Activated naive CD8-positive, alpha-beta T cell treated with anti-CD3 and anti-CD28 coated beads for 36 hours (primary cell): ENCODE measurements at regions not wholly inside any gene's neighbourhood (a gene's known extent, or its start where the extent isn't known, plus 50 kb on each side); places are given as distances from the start of the nearest gene placed in this dataset.

ENCODE experiments used
- DNase-seq: peaks from one replicate; pipeline ENCODE4 v3.0.0; 2021
- H3K27ac Mint-ChIP-seq: one replicate; pipeline ENCODE4 v1.8.0; 2022; ENCODE audit warnings: mild to moderate bottlenecking, moderate library complexity, mixed read lengths
- H3K27me3 Mint-ChIP-seq: one replicate; pipeline ENCODE4 v1.8.0; 2022; ENCODE audit warnings: mild to moderate bottlenecking, mixed read lengths
- H3K36me3 Mint-ChIP-seq: one replicate; pipeline ENCODE4 v1.8.0; 2021; ENCODE audit warnings: mild to moderate bottlenecking, mixed read lengths
- H3K4me1 Mint-ChIP-seq: one replicate; pipeline ENCODE4 v1.8.0; 2021; ENCODE audit warnings: mixed read lengths
- H3K4me3 Mint-ChIP-seq: one replicate; pipeline ENCODE4 v1.8.0; 2022; ENCODE audit warnings: mild to moderate bottlenecking, moderate library complexity, mixed read lengths
- H3K9me3 Mint-ChIP-seq: one replicate; pipeline ENCODE4 v1.8.0; 2022; ENCODE audit warnings: mixed read lengths

DNA sequence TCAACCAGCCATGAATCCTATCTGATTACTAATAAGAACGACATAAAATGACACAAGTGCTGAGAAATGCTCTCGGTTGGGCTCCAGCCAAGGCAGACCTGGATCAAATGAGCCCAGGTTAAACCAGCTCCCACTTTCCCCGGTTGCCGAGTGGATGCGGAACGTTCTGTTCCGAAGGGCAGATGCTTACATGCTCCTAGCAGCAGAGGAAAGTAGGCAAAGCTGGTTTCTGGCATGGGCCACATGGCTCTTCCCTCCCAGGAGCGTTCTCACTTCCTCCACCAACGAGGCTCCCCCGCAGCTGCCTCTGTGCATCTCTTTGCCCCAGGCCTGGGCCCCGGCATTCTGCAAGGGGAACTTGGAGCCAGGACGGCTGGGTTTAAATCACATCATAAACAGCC, 61.8 kb upstream of the SDK1 start:
- Mint-ChIP-seq H3K4me1 (no peaks in the 10 kb centered on the region), H3K36me3 (peaks cover 5% of the 10 kb centered on the region), H3K27me3 (no peaks in the 10 kb centered on the region), H3K27ac (no peak overlapping the region), H3K4me3 (no peak overlapping the region), H3K9me3 (peaks cover 9% of the 10 kb centered on the region)
- no peak for DNase-seq

DNA sequence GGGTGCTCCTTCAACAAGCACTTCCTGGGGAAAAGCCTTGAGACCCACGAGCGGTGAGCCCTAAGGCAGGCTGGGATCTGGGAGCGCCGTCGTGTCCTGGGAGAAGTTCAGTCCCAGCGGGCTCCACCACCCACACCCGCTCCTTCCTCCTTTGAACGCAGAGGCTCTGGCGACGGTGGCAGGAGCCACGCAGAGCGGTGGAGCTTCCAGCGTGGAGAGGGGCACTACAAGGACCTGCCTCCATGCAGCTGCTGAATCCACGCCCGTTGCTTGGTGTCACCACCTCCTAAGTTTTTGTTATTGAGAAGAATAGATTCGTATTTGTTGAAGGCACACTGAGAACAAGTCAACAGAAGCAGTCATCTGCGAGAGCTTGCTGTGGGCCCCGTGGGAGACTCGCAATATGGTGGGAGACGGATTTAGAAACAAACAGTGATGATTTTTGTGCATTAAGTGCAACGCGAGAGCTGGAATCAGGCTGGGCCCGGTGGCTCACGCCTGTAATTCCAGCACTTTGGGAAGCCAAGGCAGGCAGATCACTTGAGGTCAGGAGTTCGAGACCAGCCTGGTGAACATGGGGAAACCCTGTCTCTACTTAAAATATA, 60.1 kb upstream of the SDK1 start:
- Mint-ChIP-seq H3K27me3 (no peaks in the 10 kb centered on the region), H3K27ac (no peak overlapping the region), H3K36me3 (no peaks in the 10 kb centered on the region), H3K4me3 (no peak overlapping the region), H3K9me3 (peaks cover 2% of the 10 kb centered on the region), H3K4me1 (no peaks in the 10 kb centered on the region)
- no peak for DNase-seq

DNA sequence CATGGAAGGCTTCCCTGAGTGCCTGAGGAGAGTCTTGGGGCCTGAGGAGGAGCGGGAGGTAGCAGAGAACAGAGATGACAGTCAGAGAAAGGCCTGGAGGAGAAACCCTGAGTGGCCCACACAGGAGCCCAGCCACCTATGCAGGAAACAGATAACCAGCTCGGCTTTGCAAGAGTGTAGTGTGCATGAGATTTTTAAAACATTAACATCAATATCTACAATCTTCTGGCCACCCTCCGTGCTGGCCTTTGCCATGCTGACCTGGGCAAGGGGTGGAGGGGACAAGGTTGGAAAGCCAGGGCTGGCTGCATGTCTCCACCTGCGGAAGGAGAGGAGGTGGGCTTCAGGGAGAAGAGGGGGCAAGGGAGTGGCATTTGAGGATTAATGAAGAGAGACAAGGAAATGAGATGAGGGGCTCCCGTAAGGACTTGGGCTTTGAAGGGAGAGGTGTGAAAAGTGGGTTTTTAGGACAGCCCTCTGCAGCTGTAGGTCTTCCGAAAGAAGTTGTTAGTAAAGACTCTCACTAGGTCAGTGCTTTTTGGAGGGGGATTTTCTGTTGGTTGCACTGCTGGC, 59.3 kb upstream of the SDK1 start:
- H3K36me3 Mint-ChIP-seq, result no peaks in the 10 kb centered on the region
- no peaks in the 10 kb centered on the region for H3K27me3 Mint-ChIP-seq
- peaks cover 4% of the 10 kb centered on the region for H3K9me3 Mint-ChIP-seq
- H3K27ac Mint-ChIP-seq, result no peak overlapping the region
- DNase-seq, result no peak
- no peak overlapping the region for H3K4me3 Mint-ChIP-seq
- no peaks in the 10 kb centered on the region for H3K4me1 Mint-ChIP-seq

DNA sequence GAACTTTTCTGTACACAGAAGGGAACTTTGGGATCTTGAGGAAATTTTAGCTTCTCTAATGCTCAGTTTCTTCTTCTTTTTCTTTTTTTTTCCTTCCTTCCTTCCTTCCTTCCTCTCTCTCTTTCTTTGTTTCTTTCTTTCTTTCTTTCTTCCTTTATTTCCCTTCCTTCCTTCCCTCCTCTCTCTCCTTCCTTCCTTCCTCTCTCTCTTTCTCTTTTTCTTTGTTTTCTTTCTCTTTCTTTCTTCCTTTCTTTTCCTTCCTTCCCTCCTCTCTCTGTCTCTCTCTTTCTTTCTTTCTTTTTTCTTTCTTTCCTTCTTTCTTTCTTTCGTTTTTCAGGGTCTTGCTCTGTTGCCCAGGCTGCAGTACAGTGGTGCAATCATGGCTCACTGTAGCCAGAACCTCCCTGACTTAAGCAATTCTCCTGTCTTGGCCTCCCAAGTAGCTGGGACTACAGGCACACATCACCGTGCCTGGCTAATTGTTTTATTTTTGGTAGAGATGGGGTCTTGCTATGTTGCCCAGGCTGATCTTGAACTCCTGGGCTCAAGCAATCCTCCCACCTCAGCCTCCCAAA, 58.6 kb upstream of the SDK1 start:
- Mint-ChIP-seq H3K36me3 (no peaks in the 10 kb centered on the region), H3K4me1 (no peaks in the 10 kb centered on the region), H3K4me3 (no peak overlapping the region), H3K27ac (no peak overlapping the region), H3K9me3 (peaks cover 8% of the 10 kb centered on the region), H3K27me3 (no peaks in the 10 kb centered on the region)
- DNase-seq, result no peak

DNA sequence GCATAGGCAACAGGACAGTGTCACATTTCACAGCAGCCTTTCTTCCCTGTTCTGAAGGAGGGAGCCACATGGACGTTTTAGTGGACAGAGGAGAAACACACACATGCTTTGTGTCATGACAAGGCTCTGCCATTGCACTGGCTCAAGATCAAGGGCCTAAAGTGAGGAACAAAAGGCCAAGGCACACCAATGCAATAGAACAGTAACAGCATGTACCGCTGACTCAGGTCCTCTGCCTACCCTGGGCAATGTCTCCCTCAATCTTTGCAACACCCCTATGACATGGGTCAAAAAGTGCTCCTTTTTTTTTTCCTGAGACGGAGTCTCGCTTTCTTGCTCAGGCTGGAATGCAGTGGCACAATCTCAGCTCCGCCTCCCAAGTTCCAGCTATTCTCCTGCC, 57.8 kb upstream of the SDK1 start:
- DNase-seq, result no peak
- Mint-ChIP-seq H3K36me3 (no peaks in the 10 kb centered on the region), H3K9me3 (peaks cover 8% of the 10 kb centered on the region), H3K4me1 (no peaks in the 10 kb centered on the region), H3K27ac (no peak overlapping the region), H3K4me3 (no peak overlapping the region), H3K27me3 (no peaks in the 10 kb centered on the region)

DNA sequence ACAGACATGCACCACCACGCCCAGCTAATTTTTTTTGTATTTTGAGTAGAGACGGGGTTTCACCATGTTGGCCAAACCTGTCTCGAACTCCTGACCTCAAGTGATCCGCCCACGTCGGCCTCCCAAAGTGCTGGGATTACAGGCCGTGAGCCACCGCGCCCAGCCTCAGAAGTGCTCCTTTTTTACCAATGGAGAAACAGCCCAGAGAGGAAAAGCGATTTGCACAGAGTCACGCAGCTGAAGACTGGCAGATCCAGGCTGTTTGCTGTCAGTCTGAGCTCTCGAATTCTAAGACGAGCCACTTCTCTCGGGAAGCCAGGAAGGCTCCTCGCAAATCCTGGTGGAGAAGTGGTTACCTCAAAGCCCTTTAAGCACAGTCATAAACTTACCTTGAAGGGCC, 57.4 kb upstream of the SDK1 start:
- H3K36me3 Mint-ChIP-seq, result no peaks in the 10 kb centered on the region
- peaks cover 8% of the 10 kb centered on the region for H3K9me3 Mint-ChIP-seq
- H3K4me1 Mint-ChIP-seq, result no peaks in the 10 kb centered on the region
- no peaks in the 10 kb centered on the region for H3K27me3 Mint-ChIP-seq
- no peak for DNase-seq
- no peak overlapping the region for H3K4me3 Mint-ChIP-seq
- H3K27ac Mint-ChIP-seq, result no peak overlapping the region

DNA sequence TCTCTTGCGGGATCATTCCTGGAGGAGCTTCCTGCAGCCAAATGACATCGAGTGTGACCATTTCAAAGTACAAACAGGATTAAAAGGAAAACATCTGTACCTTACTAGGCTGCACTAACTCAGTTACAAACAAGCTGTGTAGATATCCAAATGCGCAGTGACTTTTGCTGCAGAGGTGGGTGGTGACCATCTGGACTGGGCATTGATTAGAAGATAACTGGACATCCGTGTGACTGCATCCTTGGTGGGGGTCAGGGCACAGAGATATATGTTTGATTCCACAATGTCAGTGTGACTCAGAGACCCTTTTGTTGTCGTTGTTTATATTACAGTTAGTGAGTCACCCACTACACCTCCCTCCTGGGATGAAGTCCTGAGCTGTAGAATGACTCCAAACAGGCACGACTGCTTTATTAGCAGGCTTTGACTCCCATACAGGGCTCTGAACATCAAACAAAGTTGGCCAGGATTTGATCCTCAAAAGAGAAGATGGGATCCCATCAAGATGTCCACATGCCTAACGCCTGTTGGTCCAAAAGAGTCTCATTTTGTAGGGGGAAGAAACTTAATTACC, 56.7 kb upstream of the SDK1 start:
- no peak overlapping the region for H3K4me3 Mint-ChIP-seq

DNA sequence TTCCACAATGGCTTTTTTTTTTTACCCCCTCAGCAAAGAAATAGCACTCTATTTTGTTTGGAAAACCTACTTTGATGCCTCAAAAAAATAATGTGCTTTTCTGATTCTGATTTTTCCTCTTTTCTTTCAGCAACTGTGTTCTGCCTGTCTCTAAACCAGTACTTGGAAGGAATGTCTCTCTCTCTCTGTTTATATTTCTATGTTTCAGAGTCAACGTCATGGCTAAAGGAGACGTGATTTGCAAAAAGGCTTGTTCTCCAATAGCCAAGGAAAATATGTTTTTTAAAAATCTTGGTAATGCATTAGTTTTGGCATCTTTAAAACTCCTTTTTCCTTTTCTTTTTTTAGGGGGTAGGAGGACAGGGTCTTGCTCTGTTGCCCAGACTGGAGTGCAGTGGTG, 56.0 kb upstream of the SDK1 start:
- Mint-ChIP-seq H3K9me3 (peaks cover 8% of the 10 kb centered on the region), H3K4me1 (no peaks in the 10 kb centered on the region), H3K27me3 (no peaks in the 10 kb centered on the region), H3K27ac (no peak overlapping the region), H3K4me3 (no peak overlapping the region), H3K36me3 (no peaks in the 10 kb centered on the region)
- DNase-seq, result no peak

More for the DNA sequence above, 56.7 kb upstream of the SDK1 start:
- no peak overlapping the region for H3K27ac Mint-ChIP-seq
- DNase-seq, result no peak
- H3K27me3 Mint-ChIP-seq, result no peaks in the 10 kb centered on the region
- H3K36me3 Mint-ChIP-seq, result no peaks in the 10 kb centered on the region
- H3K9me3 Mint-ChIP-seq, result peaks cover 8% of the 10 kb centered on the region
- no peaks in the 10 kb centered on the region for H3K4me1 Mint-ChIP-seq

DNA sequence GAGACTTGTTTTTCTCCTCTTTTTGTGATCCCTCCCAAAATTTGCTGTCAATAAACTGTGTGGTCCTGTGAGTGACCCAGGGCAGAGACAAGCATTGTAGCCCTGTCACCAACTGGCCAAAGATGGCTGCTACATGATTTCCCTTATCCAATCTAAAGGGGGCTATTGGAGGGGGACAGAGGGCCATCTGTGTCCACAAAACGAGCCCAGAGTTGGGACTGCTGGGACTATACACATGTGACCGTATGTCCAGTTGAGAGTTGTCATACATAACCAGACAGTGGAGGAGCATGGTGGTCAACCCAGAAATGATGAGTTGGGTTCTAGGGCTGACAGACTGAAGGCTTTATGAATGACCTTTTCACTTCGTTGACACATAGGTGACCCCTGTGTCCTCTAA, 55.3 kb upstream of the SDK1 start:
- no peak for DNase-seq
- no peaks in the 10 kb centered on the region for H3K4me1 Mint-ChIP-seq
- H3K4me3 Mint-ChIP-seq, result no peak overlapping the region
- no peaks in the 10 kb centered on the region for H3K36me3 Mint-ChIP-seq
- H3K27me3 Mint-ChIP-seq, result no peaks in the 10 kb centered on the region
- no peak overlapping the region for H3K27ac Mint-ChIP-seq
- H3K9me3 Mint-ChIP-seq, result peaks cover 8% of the 10 kb centered on the region

DNA sequence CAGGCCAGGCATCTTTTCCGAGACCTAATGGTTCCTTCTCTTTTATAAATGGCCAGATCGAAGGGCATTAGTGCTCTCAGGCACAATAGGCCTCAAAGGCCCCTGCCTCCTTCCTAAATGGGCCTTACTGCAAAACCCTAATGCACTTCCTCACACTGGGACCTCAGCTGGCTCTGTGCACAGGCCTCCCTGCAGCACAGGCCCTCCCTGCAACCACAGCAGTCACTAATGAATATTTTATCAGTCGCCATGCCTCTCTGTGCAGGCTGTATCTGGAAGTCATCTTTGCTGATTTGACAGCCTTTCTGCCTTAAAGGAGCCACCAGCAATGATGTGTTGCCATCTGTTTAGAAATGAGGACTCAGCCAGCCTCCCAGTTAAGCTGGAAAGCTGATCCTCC, 54.9 kb upstream of the SDK1 start:
- Mint-ChIP-seq H3K4me1 (no peaks in the 10 kb centered on the region), H3K4me3 (no peak overlapping the region), H3K9me3 (peaks cover 8% of the 10 kb centered on the region), H3K27me3 (no peaks in the 10 kb centered on the region), H3K36me3 (no peaks in the 10 kb centered on the region), H3K27ac (no peak overlapping the region)
- DNase-seq, result no peak

DNA sequence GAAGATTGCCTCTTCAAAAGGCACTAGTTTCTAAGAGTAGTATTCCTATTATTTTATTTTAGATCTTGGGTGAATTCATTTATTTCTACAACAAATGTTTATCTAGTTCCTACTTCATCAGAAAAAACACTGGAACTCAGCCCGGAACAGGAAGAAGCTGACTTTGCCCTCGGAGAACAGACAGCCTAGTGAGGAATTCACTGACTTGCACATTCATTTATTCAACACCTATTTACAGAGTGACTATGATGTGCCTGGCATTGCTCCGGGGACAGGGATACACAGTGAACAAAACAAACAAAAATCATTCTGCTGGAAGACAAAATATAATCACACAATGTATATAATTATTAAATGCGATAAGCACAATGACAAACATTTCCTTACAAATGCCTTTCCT, 54.4 kb upstream of the SDK1 start:
- no peak for DNase-seq
- Mint-ChIP-seq H3K36me3 (no peaks in the 10 kb centered on the region), H3K27me3 (no peaks in the 10 kb centered on the region), H3K9me3 (peaks cover 8% of the 10 kb centered on the region), H3K27ac (no peak overlapping the region), H3K4me1 (no peaks in the 10 kb centered on the region), H3K4me3 (no peak overlapping the region)

DNA sequence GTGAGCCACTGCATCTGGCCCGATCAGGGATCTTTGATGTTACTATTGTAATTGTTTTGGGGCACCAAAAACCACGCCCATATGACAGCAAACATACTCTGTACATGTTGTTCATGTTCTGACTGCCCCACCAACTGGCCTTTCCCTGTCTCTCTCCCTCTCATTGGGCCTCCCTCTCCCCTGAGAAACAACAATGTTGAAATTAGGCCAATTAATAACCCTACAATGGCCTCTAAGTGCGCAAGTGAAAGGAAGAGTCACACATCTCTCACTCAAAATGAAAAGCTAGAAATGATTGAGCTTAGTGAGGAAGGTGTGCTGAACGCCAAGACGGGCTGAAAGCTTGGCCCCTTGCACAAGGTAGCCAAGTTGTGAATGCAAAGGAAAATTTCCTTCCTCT, 50.3 kb upstream of the SDK1 start:
- Mint-ChIP-seq H3K27me3 (peaks cover 9% of the 10 kb centered on the region), H3K4me1 (no peaks in the 10 kb centered on the region), H3K4me3 (no peak overlapping the region), H3K27ac (no peak overlapping the region), H3K9me3 (peaks cover 8% of the 10 kb centered on the region), H3K36me3 (no peaks in the 10 kb centered on the region)
- DNase-seq, result no peak
